ENCODE measurements at regions not wholly inside any gene's neighbourhood (a gene's known extent, or its start where the extent isn't known, plus 50 kb on each side); places are given as distances from the start of the nearest gene placed in this dataset.

- DNase-seq (ENCODE audit: low read depth) = no peak
Measured at GRCh38 chr9:106405871-106406435, 457.0 kb upstream of the ZNF462 start.

GRCh38 chr9:106414042-106414441 lies 448.9 kb upstream of the ZNF462 start:
- no peak for DNase-seq (ENCODE audit: low read depth)
- no peak overlapping the region for H3K4me3 ChIP-seq (ENCODE audit: low read depth, low read length)

More at GRCh38 chr9:106405871-106406435, 457.0 kb upstream of the ZNF462 start:
- H3K4me3 ChIP-seq (ENCODE audit: low read depth, low read length) = no peak overlapping the region
- TF ChIP-seq POLR2A (IDR thresholded peaks at IDR 0.05; ENCODE audit: extremely low read depth, insufficient read length) = no peak
- no peak for TF ChIP-seq MAX (IDR thresholded peaks at IDR 0.05; ENCODE audit: low read depth, low read length)
- no peak for TF ChIP-seq MYC (IDR thresholded peaks at IDR 0.05; ENCODE audit: low read depth, low read length)
- TF ChIP-seq CTCF (IDR thresholded peaks at IDR 0.05; ENCODE audit: low read depth, low read length) = no peak

GRCh38 chr9:106417685-106418084 lies 445.3 kb upstream of the ZNF462 start:
- TF ChIP-seq MYC (IDR thresholded peaks at IDR 0.05; ENCODE audit: low read depth, low read length) (no peak), MAX (IDR thresholded peaks at IDR 0.05; ENCODE audit: low read depth, low read length) (no peak), CTCF (IDR thresholded peaks at IDR 0.05; ENCODE audit: low read depth, low read length) (no peak), POLR2A (IDR thresholded peaks at IDR 0.05; ENCODE audit: extremely low read depth, insufficient read length) (no peak)
- no peak overlapping the region for H3K4me3 ChIP-seq (ENCODE audit: low read depth, low read length)
- no peak for DNase-seq (ENCODE audit: low read depth)

More at GRCh38 chr9:106414042-106414441, 448.9 kb upstream of the ZNF462 start:
- TF ChIP-seq CTCF (IDR thresholded peaks at IDR 0.05; ENCODE audit: low read depth, low read length) = no peak
- no peak for TF ChIP-seq MYC (IDR thresholded peaks at IDR 0.05; ENCODE audit: low read depth, low read length)
- no peak for TF ChIP-seq MAX (IDR thresholded peaks at IDR 0.05; ENCODE audit: low read depth, low read length)
- no peak for TF ChIP-seq POLR2A (IDR thresholded peaks at IDR 0.05; ENCODE audit: extremely low read depth, insufficient read length)

GRCh38 chr9:106419829-106420228 lies 443.1 kb upstream of the ZNF462 start:
- H3K4me3 ChIP-seq (ENCODE audit: low read depth, low read length) = no peak overlapping the region
- no peak for DNase-seq (ENCODE audit: low read depth)
- no peak for TF ChIP-seq MAX (IDR thresholded peaks at IDR 0.05; ENCODE audit: low read depth, low read length)

- TF ChIP-seq MYC (IDR thresholded peaks at IDR 0.05; ENCODE audit: low read depth, low read length) (no peak), CTCF (IDR thresholded peaks at IDR 0.05; ENCODE audit: low read depth, low read length) (no peak), POLR2A (IDR thresholded peaks at IDR 0.05; ENCODE audit: extremely low read depth, insufficient read length) (no peak), MAX (IDR thresholded peaks at IDR 0.05; ENCODE audit: low read depth, low read length) (no peak)
- no peak overlapping the region for H3K4me3 ChIP-seq (ENCODE audit: low read depth, low read length)
- peak; percentile 66 for DNase-seq (ENCODE audit: low read depth)
Measured at GRCh38 chr9:106420511-106420944, 442.4 kb upstream of the ZNF462 start.

- H3K4me3 ChIP-seq (ENCODE audit: low read depth, low read length) = no peak overlapping the region
- no peak for TF ChIP-seq MAX (IDR thresholded peaks at IDR 0.05; ENCODE audit: low read depth, low read length)
- no peak for DNase-seq (ENCODE audit: low read depth)
Measured at GRCh38 chr9:106421772-106422171, 441.2 kb upstream of the ZNF462 start.

Measured in NB4 (cell line).